ENCODE measurements at regions not wholly inside any gene's neighbourhood (a gene's known extent, or its start where the extent isn't known, plus 50 kb on each side); places are given as distances from the start of the nearest gene placed in this dataset.

DNA sequence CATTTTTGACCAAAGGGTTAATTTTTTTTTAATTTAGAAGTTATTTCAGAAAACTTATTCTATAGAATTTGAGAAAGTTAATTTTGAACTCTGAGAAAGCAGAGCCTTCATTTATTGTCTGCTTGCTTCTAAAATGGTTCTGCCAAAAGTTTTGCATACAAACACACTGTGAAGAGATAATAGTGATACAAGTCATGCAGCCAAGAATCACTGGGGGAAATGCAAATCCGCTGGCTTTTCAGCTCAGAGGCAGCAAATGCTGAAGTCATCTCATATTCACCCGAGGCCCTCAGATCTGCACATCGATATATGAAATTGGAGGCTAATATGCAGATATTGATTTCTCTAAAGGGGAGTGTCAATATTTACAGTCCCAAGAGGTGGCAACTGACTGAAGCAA, 186.2 kb downstream of the KIT start:
- Mint-ChIP-seq H3K27me3 (ENCODE audit: low read depth in 3 of 3) (peaks cover 0 to 2% (median 0%) of the 10 kb centered on the region in 3 donors), H3K27ac (no peak overlapping the region), H3K4me3 (no peak overlapping the region), H3K4me1 (peaks cover 2% of the 10 kb centered on the region), H3K36me3 (no peaks in the 10 kb centered on the region), H3K9me3 (no peaks in the 10 kb centered on the region)
- Histone ChIP-seq H3K4me3 (replicated peaks in 1 of 3; ENCODE audit: low read depth in 2 of 3, low read length in 3 of 3) (no peak overlapping the region), H3K9me3 (replicated peaks in 1 of 2; ENCODE audit: control insufficient read depth in 1 of 2, insufficient read depth in 1 of 2, low read length in 2 of 2) (no peaks in the 10 kb centered on the region), H3K79me2 (ENCODE audit: insufficient read depth, low read length) (no peaks in the 10 kb centered on the region), H2AFZ (ENCODE audit: insufficient read depth, low read depth, low read length, poor library complexity, severe bottlenecking) (no peak overlapping the region), H3K9ac (ENCODE audit: insufficient read depth, low read length, poor library complexity, severe bottlenecking) (no peak overlapping the region), H3K36me3 (replicated peaks in 1 of 2; ENCODE audit: control insufficient read depth in 1 of 2, insufficient read depth in 2 of 2, low read length in 2 of 2) (no peaks in the 10 kb centered on the region), H3K27me3 (ENCODE audit: control insufficient read depth in 2 of 2, insufficient read depth in 2 of 2, low read length in 2 of 2) (no peaks in the 10 kb centered on the region), H3K4me1 (ENCODE audit: control insufficient read depth in 1 of 2, insufficient read depth in 2 of 2, low read length in 2 of 2) (no peaks in the 10 kb centered on the region), H3K27ac (ENCODE audit: low read depth in 1 of 2, low read length in 2 of 2) (no peak overlapping the region), H4K20me1 (ENCODE audit: insufficient read depth, low read length) (no peaks in the 10 kb centered on the region), H3K4me2 (replicated peaks; ENCODE audit: extremely low read depth, low read length, poor library complexity, severe bottlenecking) (no peak overlapping the region)
- WGBS (ENCODE audit: insufficient coverage) = no CpG with 5 or more reads among the region's 3 CpGs
- intact Hi-C loops (cut with micrococcal nuclease) = no loop called here
- DNase-seq = no peak
- no peak for TF ChIP-seq CTCF (IDR thresholded peaks at IDR 0.05)

DNA sequence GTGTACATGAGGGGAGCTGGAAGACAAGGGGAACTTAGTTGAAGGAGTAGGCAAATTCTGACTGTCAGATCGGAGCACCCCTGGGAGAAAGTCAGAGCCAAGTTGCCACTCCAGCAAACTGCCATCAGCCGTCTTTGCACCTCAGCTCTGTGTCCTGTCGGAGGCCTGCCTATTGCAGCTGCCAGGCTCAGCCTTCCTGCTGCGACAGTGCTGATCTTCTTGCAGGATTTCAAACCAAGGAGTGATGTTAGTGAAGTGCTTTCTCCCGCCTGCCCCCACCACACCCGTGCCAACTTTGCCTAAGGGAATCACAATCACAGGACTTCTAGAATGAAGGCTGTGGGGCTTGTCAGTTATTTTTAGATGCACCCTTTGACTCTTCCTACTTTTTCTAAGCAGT, 185.3 kb downstream of the KIT start:
- Mint-ChIP-seq H3K27ac (no peak overlapping the region), H3K9me3 (no peaks in the 10 kb centered on the region), H3K36me3 (no peaks in the 10 kb centered on the region), H3K4me3 (no peak overlapping the region), H3K27me3 (ENCODE audit: low read depth in 3 of 3) (peaks cover 0 to 2% (median 0%) of the 10 kb centered on the region in 3 donors), H3K4me1 (peaks cover 9% of the 10 kb centered on the region)
- no peaks in the 10 kb centered on the region for H4K20me1 ChIP-seq (ENCODE audit: insufficient read depth, low read length)
- DNase-seq = no peak
- H2AFZ ChIP-seq (ENCODE audit: insufficient read depth, low read depth, low read length, poor library complexity, severe bottlenecking) = no peak overlapping the region
- no peaks in the 10 kb centered on the region for H3K9me3 ChIP-seq (replicated peaks in 1 of 2; ENCODE audit: control insufficient read depth in 1 of 2, insufficient read depth in 1 of 2, low read length in 2 of 2)
- no peaks in the 10 kb centered on the region for H3K27me3 ChIP-seq (ENCODE audit: control insufficient read depth in 2 of 2, insufficient read depth in 2 of 2, low read length in 2 of 2)
- intact Hi-C loops (cut with micrococcal nuclease) = no loop called here
- no peak overlapping the region for H3K4me2 ChIP-seq (replicated peaks; ENCODE audit: extremely low read depth, low read length, poor library complexity, severe bottlenecking)
- H3K9ac ChIP-seq (ENCODE audit: insufficient read depth, low read length, poor library complexity, severe bottlenecking) = no peak overlapping the region
- no peak overlapping the region for H3K27ac ChIP-seq (ENCODE audit: low read depth in 1 of 2, low read length in 2 of 2)
- H3K4me1 ChIP-seq (ENCODE audit: control insufficient read depth in 1 of 2, insufficient read depth in 2 of 2, low read length in 2 of 2) = no peaks in the 10 kb centered on the region
- no peaks in the 10 kb centered on the region for H3K79me2 ChIP-seq (ENCODE audit: insufficient read depth, low read length)
- TF ChIP-seq CTCF (IDR thresholded peaks at IDR 0.05) = no peak
- H3K36me3 ChIP-seq (replicated peaks in 1 of 2; ENCODE audit: control insufficient read depth in 1 of 2, insufficient read depth in 2 of 2, low read length in 2 of 2) = no peaks in the 10 kb centered on the region
- 89% methylated on average over 5 of the region's 6 CpGs for WGBS (ENCODE audit: insufficient coverage)
- H3K4me3 ChIP-seq (replicated peaks in 1 of 3; ENCODE audit: low read depth in 2 of 3, low read length in 3 of 3) = no peak overlapping the region

Measured in CD14-positive monocyte (primary cell).